Mesendoderm (in vitro differentiated cells): ENCODE measurements at regions not wholly inside any gene's neighbourhood (a gene's known extent, or its start where the extent isn't known, plus 50 kb on each side); places are given as distances from the start of the nearest gene placed in this dataset.

Source experiments
- DNase-seq: peaks from one replicate; pipeline ENCODE4 v3.0.0; 2013
- H2AK5ac ChIP-seq: 2 replicates; pipeline ENCODE4 v1.6.1; 2013; ENCODE audit warnings: low read length, inconsistent platforms
- H2BK120ac ChIP-seq: 2 replicates; pipeline ENCODE4 v1.6.1; 2013; ENCODE audit warnings: low read depth, mild to moderate bottlenecking, low read length, moderate library complexity, mixed read lengths
- H2BK15ac ChIP-seq: replicated peaks from 2 replicates; pipeline ENCODE4 v1.6.1; 2013; ENCODE audit warnings: low read depth, mild to moderate bottlenecking, moderate library complexity
- H2BK5ac ChIP-seq: 2 replicates; pipeline ENCODE4 v1.6.1; 2013; ENCODE audit warnings: low read length, inconsistent platforms
- H3K18ac ChIP-seq: 2 replicates; pipeline ENCODE4 v1.6.1; 2013; ENCODE audit warnings: mild to moderate bottlenecking, low read length, mixed read lengths
- H3K23ac ChIP-seq: one replicate; pipeline ENCODE4 v1.6.1; 2013; ENCODE audit warnings: low read length
- H3K27ac ChIP-seq: 2 replicates; pipeline ENCODE4 v1.5.1; 2013; ENCODE audit warnings: low read depth, mild to moderate bottlenecking, inconsistent platforms, low read length, moderate library complexity
- H3K27me3 ChIP-seq: 2 replicates; pipeline ENCODE4 v1.6.1; 2013; ENCODE audit warnings: low read length, control low read depth, mild to moderate bottlenecking, inconsistent platforms; ENCODE audit not compliant: insufficient read depth, poor library complexity
- H3K36me3 ChIP-seq: 2 replicates; pipeline ENCODE4 v1.6.1; 2013; ENCODE audit warnings: low read length, inconsistent platforms; ENCODE audit not compliant: control insufficient read depth, insufficient read depth
- H3K4ac ChIP-seq: one replicate; pipeline ENCODE4 v1.6.1; 2013; ENCODE audit warnings: low read depth, mild to moderate bottlenecking, low read length, moderate library complexity
- H3K4me1 ChIP-seq: 2 replicates; pipeline ENCODE4 v1.6.1; 2013; ENCODE audit warnings: low read depth, low read length, inconsistent platforms; ENCODE audit not compliant: control insufficient read depth
- H3K4me2 ChIP-seq: 2 replicates; pipeline ENCODE4 v1.6.1; 2013; ENCODE audit warnings: low read length
- H3K4me3 ChIP-seq: 2 replicates; pipeline ENCODE4 v1.5.1; 2013; ENCODE audit warnings: mild to moderate bottlenecking, low read length
- H3K56ac ChIP-seq: one replicate; pipeline ENCODE4 v1.6.1; 2013; ENCODE audit warnings: low read length
- H3K79me1 ChIP-seq: 2 replicates; pipeline ENCODE4 v1.6.1; 2013; ENCODE audit warnings: low read length, inconsistent platforms
- H3K79me2 ChIP-seq: 2 replicates; pipeline ENCODE4 v1.6.1; 2013; ENCODE audit warnings: mild to moderate bottlenecking, low read length; ENCODE audit not compliant: control insufficient read depth, insufficient read depth
- H3K9ac ChIP-seq: 2 replicates; pipeline ENCODE4 v1.6.1; 2013; ENCODE audit warnings: low read length, inconsistent platforms
- H4K5ac ChIP-seq: one replicate; pipeline ENCODE4 v1.6.1; 2013; ENCODE audit warnings: low read length
- H4K8ac ChIP-seq: one replicate; pipeline ENCODE4 v1.6.1; 2013; ENCODE audit warnings: low read depth, mild to moderate bottlenecking, control low read depth, low read length, moderate library complexity
- WGBS: extraction: QIAGEN DNeasy Blood & Tissue Kit; methylation state at CpG from one replicate; pipeline ENCODE4 v1.1.7; 2013; ENCODE audit warnings: low lambda C conversion rate, missing lambda C conversion rate; ENCODE audit not compliant: insufficient coverage; ENCODE audit errors: extremely low coverage; 5-methylcytosine and 5-hydroxymethylcytosine counted together

DNA sequence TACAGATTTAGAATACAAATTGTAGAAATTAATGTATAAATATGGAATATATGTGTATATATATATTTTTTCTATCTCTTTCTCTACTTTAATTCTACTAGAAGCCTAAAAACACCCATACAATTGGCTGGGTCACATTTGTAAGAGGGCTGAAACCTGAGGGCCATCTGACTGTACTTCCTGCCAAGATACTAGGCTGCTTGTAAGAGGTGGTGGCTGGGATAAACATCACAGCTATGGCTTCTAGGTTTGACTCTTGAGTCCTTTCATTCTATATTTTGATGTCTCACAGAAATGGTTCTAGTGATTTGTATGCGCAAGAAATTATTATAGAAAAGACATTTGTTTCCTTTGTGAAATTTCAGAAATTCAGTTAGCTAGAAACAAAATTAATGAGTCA lies 1155.2 kb upstream of the B3GALT2 start:
- Histone ChIP-seq H4K8ac (no peak overlapping the region), H3K36me3 (no peaks in the 10 kb centered on the region), H2BK5ac (no peak overlapping the region), H2BK120ac (no peak overlapping the region), H3K18ac (no peak overlapping the region), H3K79me2 (no peaks in the 10 kb centered on the region), H4K5ac (no peak overlapping the region), H3K56ac (no peak overlapping the region), H3K4me2 (no peak overlapping the region), H3K79me1 (no peaks in the 10 kb centered on the region), H2AK5ac (no peak overlapping the region), H3K4me3 (no peak overlapping the region), H3K27me3 (no peaks in the 10 kb centered on the region), H3K27ac (no peak overlapping the region), H3K4me1 (no peaks in the 10 kb centered on the region), H2BK15ac (no peak overlapping the region), H3K23ac (no peak overlapping the region), H3K9ac (no peak overlapping the region), H3K4ac (no peak overlapping the region)
- whole genome bisulfite sequencing = no CpG with 5 or more reads among the region's 1 CpG
- no peak for DNase-seq

DNA sequence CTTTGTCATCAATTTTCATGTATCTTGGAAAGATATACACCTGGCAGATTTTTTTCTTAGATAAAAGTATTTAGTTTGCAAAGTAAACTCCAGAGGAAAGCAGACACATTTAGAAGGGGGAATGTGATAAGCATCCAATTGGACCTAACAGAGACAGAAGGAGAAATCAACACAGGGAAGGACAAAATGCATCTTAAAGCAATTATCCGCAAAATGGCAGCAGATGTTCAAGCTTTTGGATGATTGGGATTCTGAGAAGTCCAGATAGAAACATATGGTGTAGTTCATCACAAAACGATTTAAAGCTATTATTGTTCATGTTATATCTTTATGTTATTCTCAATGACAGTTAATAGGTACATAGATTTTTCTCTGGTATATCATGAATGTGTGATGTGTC lies 1153.1 kb upstream of the B3GALT2 start:
- WGBS = no CpG with 5 or more reads among the region's 2 CpGs
- Histone ChIP-seq H4K5ac (no peak overlapping the region), H3K27me3 (no peaks in the 10 kb centered on the region), H2BK15ac (no peak overlapping the region), H3K36me3 (no peaks in the 10 kb centered on the region), H3K9ac (no peak overlapping the region), H2BK5ac (no peak overlapping the region), H3K4me3 (no peak overlapping the region), H3K23ac (no peak overlapping the region), H3K4me2 (no peak overlapping the region), H3K56ac (no peak overlapping the region), H3K18ac (no peak overlapping the region), H3K79me1 (no peaks in the 10 kb centered on the region), H2BK120ac (no peak overlapping the region), H4K8ac (no peak overlapping the region), H3K4ac (no peak overlapping the region), H2AK5ac (no peak overlapping the region), H3K4me1 (no peaks in the 10 kb centered on the region), H3K27ac (no peak overlapping the region), H3K79me2 (no peaks in the 10 kb centered on the region)
- DNase-seq = no peak

DNA sequence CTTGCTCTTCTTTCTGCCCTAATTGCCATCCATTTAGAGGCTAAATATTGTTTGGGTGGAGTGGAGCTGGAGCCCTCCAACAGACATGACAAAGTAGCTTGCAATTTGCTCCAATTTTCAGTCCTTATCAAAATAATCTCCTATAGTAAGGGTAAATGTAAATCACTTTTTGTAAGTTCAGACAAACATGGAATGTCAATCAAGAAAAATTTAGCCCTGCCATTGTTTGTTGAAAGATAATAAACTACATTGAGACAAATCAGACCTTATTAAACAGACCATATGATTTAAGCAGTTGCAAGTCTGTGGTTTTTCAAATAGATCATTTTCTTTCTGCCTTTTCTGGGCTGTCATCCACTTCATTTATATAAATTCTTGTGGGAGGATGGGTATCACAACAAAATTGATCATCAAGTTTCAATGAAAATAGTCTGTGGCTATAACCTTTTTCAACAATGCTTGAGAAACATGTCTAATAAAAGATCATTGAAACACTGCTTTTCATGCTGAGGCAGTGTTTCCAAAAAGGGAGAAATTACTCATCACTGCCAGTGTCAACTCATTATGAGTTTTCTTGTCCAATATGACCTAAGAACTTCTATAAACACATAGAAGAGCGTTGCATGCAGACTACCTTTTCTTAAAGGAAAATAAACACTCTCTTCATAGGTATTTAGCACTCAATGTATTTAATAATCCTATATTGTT lies 1152.0 kb upstream of the B3GALT2 start:
- Histone ChIP-seq H3K18ac (no peak overlapping the region), H3K27me3 (no peaks in the 10 kb centered on the region), H2BK5ac (no peak overlapping the region), H3K9ac (no peak overlapping the region), H2BK15ac (no peak overlapping the region), H3K4me1 (no peaks in the 10 kb centered on the region), H3K79me1 (no peaks in the 10 kb centered on the region), H3K23ac (no peak overlapping the region), H3K4me2 (no peak overlapping the region), H3K79me2 (no peaks in the 10 kb centered on the region), H2AK5ac (no peak overlapping the region), H4K5ac (no peak overlapping the region), H3K4ac (no peak overlapping the region), H3K4me3 (no peak overlapping the region), H2BK120ac (no peak overlapping the region), H3K56ac (no peak overlapping the region), H4K8ac (no peak overlapping the region), H3K36me3 (no peaks in the 10 kb centered on the region), H3K27ac (no peak overlapping the region)
- no peak for DNase-seq
- WGBS = no CpG with 5 or more reads among the region's 1 CpG

DNA sequence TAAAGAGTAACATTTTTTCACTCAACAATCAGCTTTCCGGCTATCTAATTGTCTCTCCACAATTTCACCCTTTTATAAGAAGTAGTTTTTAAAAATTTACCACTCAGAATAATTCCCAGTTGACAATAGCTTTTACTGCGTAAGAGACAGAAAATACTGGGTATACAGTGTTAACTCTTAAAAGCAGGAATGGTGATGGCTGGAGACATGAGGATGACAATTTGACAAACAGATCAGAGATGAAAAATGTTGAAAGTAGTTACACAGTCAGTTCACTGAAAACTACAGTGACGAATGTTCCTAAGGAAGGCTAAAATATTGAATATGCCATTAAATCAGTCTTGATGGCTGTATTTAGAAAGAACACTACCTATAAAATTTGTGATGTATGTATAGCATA lies 1146.8 kb upstream of the B3GALT2 start:
- no peak overlapping the region for H2AK5ac ChIP-seq
- H4K8ac ChIP-seq = no peak overlapping the region
- no peak overlapping the region for H2BK5ac ChIP-seq
- H3K36me3 ChIP-seq = no peaks in the 10 kb centered on the region
- H3K4ac ChIP-seq = no peak overlapping the region
- H3K4me1 ChIP-seq = no peaks in the 10 kb centered on the region
- H4K5ac ChIP-seq = no peak overlapping the region
- DNase-seq = no peak
- no peaks in the 10 kb centered on the region for H3K79me2 ChIP-seq
- no peaks in the 10 kb centered on the region for H3K27me3 ChIP-seq
- no peak overlapping the region for H2BK15ac ChIP-seq
- H3K23ac ChIP-seq = no peak overlapping the region
- no peaks in the 10 kb centered on the region for H3K79me1 ChIP-seq
- H3K27ac ChIP-seq = no peak overlapping the region
- H3K4me3 ChIP-seq = no peak overlapping the region
- no peak overlapping the region for H3K4me2 ChIP-seq
- H3K56ac ChIP-seq = no peak overlapping the region
- H2BK120ac ChIP-seq = no peak overlapping the region
- WGBS = no CpG with 5 or more reads among the region's 3 CpGs
- no peak overlapping the region for H3K9ac ChIP-seq
- no peak overlapping the region for H3K18ac ChIP-seq

DNA sequence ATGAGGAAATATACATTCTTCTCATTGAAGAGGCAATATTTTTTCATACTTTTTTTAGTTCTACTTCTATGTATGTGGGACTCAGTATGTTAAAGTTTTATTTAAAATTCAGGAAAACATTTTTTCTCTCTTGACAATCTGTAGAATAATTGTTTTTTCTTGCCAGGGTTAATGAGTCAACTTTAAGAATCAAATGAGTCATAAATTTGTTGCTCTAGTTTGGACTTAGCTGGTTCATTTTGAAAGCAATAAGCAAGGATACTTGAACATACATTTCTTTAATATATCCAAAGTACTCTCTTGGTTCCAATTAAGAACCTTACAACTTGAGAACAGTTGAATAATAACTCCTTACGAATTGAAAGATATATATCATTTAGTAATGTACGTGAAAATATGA lies 1145.3 kb upstream of the B3GALT2 start:
- H3K23ac ChIP-seq = no peak overlapping the region
- no peak overlapping the region for H3K4ac ChIP-seq
- no peak overlapping the region for H3K27ac ChIP-seq
- no peak overlapping the region for H3K9ac ChIP-seq
- no peak for DNase-seq
- no peak overlapping the region for H3K4me3 ChIP-seq
- no peak overlapping the region for H2BK15ac ChIP-seq
- no peak overlapping the region for H2BK5ac ChIP-seq
- H3K56ac ChIP-seq = no peak overlapping the region
- H3K18ac ChIP-seq = no peak overlapping the region
- H3K4me2 ChIP-seq = no peak overlapping the region
- no peak overlapping the region for H4K5ac ChIP-seq
- H3K27me3 ChIP-seq = no peaks in the 10 kb centered on the region
- H4K8ac ChIP-seq = no peak overlapping the region
- H2AK5ac ChIP-seq = no peak overlapping the region
- no peaks in the 10 kb centered on the region for H3K4me1 ChIP-seq
- H3K36me3 ChIP-seq = no peaks in the 10 kb centered on the region
- WGBS = no CpG with 5 or more reads among the region's 2 CpGs
- no peaks in the 10 kb centered on the region for H3K79me2 ChIP-seq
- H3K79me1 ChIP-seq = no peaks in the 10 kb centered on the region
- H2BK120ac ChIP-seq = no peak overlapping the region

DNA sequence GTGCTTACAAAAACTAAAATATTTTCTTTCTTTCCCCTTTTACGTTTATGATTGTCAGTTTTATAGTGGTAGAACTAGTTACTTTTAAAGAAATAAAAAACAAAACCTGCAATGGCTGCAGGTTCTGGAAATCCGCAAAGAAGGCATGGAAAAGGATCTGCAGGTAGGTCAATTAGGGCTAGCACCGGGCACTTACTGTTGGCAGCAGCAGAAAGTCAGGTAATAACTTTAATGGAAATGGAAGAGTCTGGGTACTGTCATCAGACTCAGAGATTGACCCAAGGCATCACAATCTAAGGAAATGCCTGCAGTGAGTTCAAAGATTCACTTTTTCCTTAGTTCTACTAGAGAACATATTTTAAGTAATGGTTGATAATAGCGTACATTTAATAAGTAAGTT lies 1136.3 kb upstream of the B3GALT2 start:
- WGBS = no CpG with 5 or more reads among the region's 4 CpGs
- no peak for DNase-seq
- no peak overlapping the region for H3K4ac ChIP-seq
- no peak overlapping the region for H2BK15ac ChIP-seq
- H3K27me3 ChIP-seq = no peaks in the 10 kb centered on the region
- no peak overlapping the region for H3K18ac ChIP-seq
- no peaks in the 10 kb centered on the region for H3K36me3 ChIP-seq
- H3K9ac ChIP-seq = no peak overlapping the region
- no peaks in the 10 kb centered on the region for H3K79me1 ChIP-seq
- no peak overlapping the region for H4K5ac ChIP-seq
- no peak overlapping the region for H3K4me3 ChIP-seq
- no peak overlapping the region for H3K23ac ChIP-seq
- no peak overlapping the region for H4K8ac ChIP-seq
- H2AK5ac ChIP-seq = no peak overlapping the region
- H3K56ac ChIP-seq = no peak overlapping the region
- H3K79me2 ChIP-seq = no peaks in the 10 kb centered on the region
- H2BK120ac ChIP-seq = no peak overlapping the region
- no peak overlapping the region for H3K4me2 ChIP-seq
- H3K4me1 ChIP-seq = no peaks in the 10 kb centered on the region
- H3K27ac ChIP-seq = no peak overlapping the region
- no peak overlapping the region for H2BK5ac ChIP-seq
